Muscle layer of duodenum (tissue), 2 donors: ENCODE measurements at regions not wholly inside any gene's neighbourhood (a gene's known extent, or its start where the extent isn't known, plus 50 kb on each side); places are given as distances from the start of the nearest gene placed in this dataset.
"Not testable (repeated sequence)": the region's sequence is repeated elsewhere in the genome, so short reads cannot be mapped to it uniquely, and the experiment has no call there.

ENCODE experiments used
- H3K27ac ChIP-seq: one replicate; pipeline ENCODE4 v1.7.0; 2013; ENCODE audit warnings: mild to moderate bottlenecking, low read length
- H3K27me3 ChIP-seq: one replicate; pipeline ENCODE4 v1.7.0; 2013; ENCODE audit warnings: low read depth, mild to moderate bottlenecking, control low read depth, low read length
- H3K36me3 ChIP-seq, 2 donors: one replicate each; pipeline ENCODE4 v1.7.0; 2013; ENCODE audit warnings: low read length in 2 of 2, control low read depth in 1 of 2, mild to moderate bottlenecking in 1 of 2; ENCODE audit not compliant: insufficient read depth in 2 of 2, control insufficient read depth in 1 of 2
- H3K4me1 ChIP-seq, 2 donors: one replicate each; pipeline ENCODE4 v1.7.0; 2013; ENCODE audit warnings: low read length in 2 of 2, mild to moderate bottlenecking in 2 of 2, control low read depth in 1 of 2, moderate library complexity in 1 of 2; ENCODE audit not compliant: insufficient read depth in 2 of 2, control insufficient read depth in 1 of 2
- H3K4me3 ChIP-seq, 2 donors: one replicate each; pipeline ENCODE4 v1.7.0; 2013; ENCODE audit warnings: low read length in 2 of 2, low read depth in 1 of 2, mild to moderate bottlenecking in 1 of 2
- H3K9me3 ChIP-seq, 2 donors: one replicate each; pipeline ENCODE4 v1.7.0; 2013; ENCODE audit warnings: low read length in 2 of 2, control low read depth in 1 of 2, mild to moderate bottlenecking in 1 of 2; ENCODE audit not compliant: control insufficient read depth in 1 of 2
- donor health status: healthy.

DNA sequence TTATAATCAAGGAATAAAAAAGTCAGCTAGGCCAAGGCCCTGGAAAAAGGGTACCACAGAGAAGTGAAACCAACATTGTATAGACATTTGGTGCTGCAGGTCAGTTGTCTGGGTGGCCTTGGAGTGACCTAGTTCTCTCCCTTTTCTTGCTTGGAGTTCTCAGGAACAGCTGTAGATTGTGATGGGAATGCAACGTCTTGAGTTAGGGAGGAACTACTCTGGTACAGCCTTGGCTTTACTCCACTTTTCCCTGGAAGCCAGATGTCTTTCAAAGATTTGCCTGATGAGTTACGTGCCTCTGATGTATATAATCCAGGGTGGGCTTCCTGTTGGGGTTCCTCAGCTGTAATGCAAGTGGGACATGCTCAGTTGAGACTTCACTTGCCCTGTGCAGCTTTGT is 694.7 kb downstream of the HTR1B start:
- H3K4me1 ChIP-seq, result no peaks in the 10 kb centered on the region
- H3K9me3 ChIP-seq, result no peaks in the 10 kb centered on the region
- H3K27me3 ChIP-seq, result no peaks in the 10 kb centered on the region
- no peaks in the 10 kb centered on the region for H3K36me3 ChIP-seq
- no peak overlapping the region for H3K4me3 ChIP-seq
- H3K27ac ChIP-seq, result no peak overlapping the region

- Histone ChIP-seq H3K4me1 (no peaks in the 10 kb centered on the region), H3K27ac (no peak overlapping the region), H3K9me3 (no peaks in the 10 kb centered on the region), H3K27me3 (no peaks in the 10 kb centered on the region), H3K4me3 (no peak overlapping the region), H3K36me3 (no peaks in the 10 kb centered on the region)
These were observed 691.6 kb upstream of the IMPG1 start for GRCh38 chr6:76764057-76764456.

DNA sequence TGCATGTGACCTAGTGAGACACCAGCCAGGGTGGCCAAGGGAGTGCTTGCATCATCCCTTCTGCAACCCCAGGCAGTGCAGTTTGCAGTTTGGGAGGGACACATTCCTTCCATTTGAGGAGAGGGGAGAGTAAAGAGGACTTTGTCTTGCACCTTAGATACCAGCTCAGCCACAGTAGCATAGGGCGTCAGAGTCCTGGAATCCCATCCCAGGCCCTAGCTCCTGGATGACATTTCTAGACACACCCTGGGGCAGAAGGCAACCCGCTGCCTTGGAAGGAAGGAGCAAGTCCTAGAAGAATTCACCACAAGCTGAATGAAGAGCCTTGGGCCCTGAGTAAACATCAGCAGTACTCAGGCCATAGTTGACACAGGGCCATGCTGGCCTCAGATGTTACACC is 680.4 kb upstream of the IMPG1 start:
- H3K27me3 ChIP-seq, result no peaks in the 10 kb centered on the region
- H3K36me3 ChIP-seq, result no peaks in the 10 kb centered on the region
- H3K9me3 ChIP-seq, result peaks cover 0 to 5% of the 10 kb centered on the region in 2 donors
- H3K27ac ChIP-seq, result no peak overlapping the region
- no peak overlapping the region for H3K4me3 ChIP-seq
- H3K4me1 ChIP-seq, result no peaks in the 10 kb centered on the region

DNA sequence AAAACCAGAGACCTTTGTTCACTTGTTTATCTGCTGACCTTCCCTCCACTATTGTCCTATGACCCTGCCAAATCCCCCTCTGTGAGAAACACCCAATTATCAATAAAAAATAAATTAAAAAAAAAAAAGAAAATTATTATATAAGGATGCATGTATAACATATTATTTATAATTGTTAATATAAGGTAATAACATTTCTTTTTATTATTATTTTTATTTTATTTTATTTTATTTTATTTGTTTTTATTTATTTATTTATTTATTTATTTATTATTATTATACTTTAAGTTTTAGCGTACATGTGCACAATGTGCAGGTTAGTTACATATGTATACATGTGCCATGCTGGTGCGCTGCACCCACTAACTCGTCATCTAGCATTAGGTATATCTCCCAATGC is 672.9 kb upstream of the IMPG1 start:
- not testable (repeated sequence) for H3K36me3 ChIP-seq, H3K4me1 ChIP-seq, H3K27me3 ChIP-seq, H3K4me3 ChIP-seq, H3K27ac ChIP-seq, H3K9me3 ChIP-seq

- H3K27ac ChIP-seq, H3K9me3 ChIP-seq, H3K36me3 ChIP-seq, H3K27me3 ChIP-seq, H3K4me1 ChIP-seq, H3K4me3 ChIP-seq: not testable (repeated sequence)
These were observed 671.8 kb upstream of the IMPG1 start for GRCh38 chr6:76744151-76744720.

- Histone ChIP-seq H3K36me3 (no peaks in the 10 kb centered on the region), H3K4me3 (no peak overlapping the region), H3K27me3 (no peaks in the 10 kb centered on the region), H3K4me1 (no peaks in the 10 kb centered on the region), H3K9me3 (peaks cover 0 to 3% of the 10 kb centered on the region in 2 donors), H3K27ac (no peak overlapping the region)
These were observed 670.5 kb upstream of the IMPG1 start for GRCh38 chr6:76742919-76743318.

GRCh38 chr6:76719449-76719848 is 647.0 kb upstream of the IMPG1 start:
- no peak overlapping the region for H3K4me3 ChIP-seq
- H3K36me3 ChIP-seq, result no peaks in the 10 kb centered on the region
- no peak overlapping the region for H3K27ac ChIP-seq

GRCh38 chr6:76708641-76709331 is 636.3 kb upstream of the IMPG1 start:
- Histone ChIP-seq H3K27ac (no peak overlapping the region), H3K36me3 (no peaks in the 10 kb centered on the region), H3K4me1 (no peaks in the 10 kb centered on the region), H3K4me3 (no peak overlapping the region), H3K27me3 (no peaks in the 10 kb centered on the region), H3K9me3 (no peaks in the 10 kb centered on the region)

More at GRCh38 chr6:76719449-76719848, 647.0 kb upstream of the IMPG1 start:
- Histone ChIP-seq H3K4me1 (no peaks in the 10 kb centered on the region), H3K9me3 (no peaks in the 10 kb centered on the region), H3K27me3 (no peaks in the 10 kb centered on the region)

DNA sequence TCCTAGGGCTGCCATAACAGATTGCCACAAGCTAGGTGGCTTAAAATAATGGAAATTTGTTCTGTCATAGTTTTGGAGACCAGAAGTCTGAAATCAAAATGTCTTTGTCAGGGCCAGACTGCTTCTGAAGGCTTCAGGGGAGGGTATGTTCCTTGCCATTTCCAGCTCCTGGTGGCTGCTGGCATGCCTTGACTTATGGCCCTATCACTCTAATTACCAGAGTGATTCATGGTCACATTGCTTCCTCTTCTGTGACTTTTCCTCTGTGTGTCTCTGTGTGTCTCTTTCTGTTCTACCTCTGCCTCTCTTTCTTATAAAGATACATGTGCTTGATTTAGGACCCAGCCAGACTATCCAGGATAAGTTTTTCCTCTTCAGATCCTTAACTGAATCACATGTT is 635.2 kb upstream of the IMPG1 start:
- H3K9me3 ChIP-seq, result no peaks in the 10 kb centered on the region
- H3K4me3 ChIP-seq, result no peak overlapping the region
- H3K27me3 ChIP-seq, result no peaks in the 10 kb centered on the region
- H3K36me3 ChIP-seq, result no peaks in the 10 kb centered on the region
- no peaks in the 10 kb centered on the region for H3K4me1 ChIP-seq
- H3K27ac ChIP-seq, result no peak overlapping the region

- no peaks in the 10 kb centered on the region for H3K9me3 ChIP-seq
- H3K4me3 ChIP-seq, result no peak overlapping the region
- H3K27ac ChIP-seq, result no peak overlapping the region
- no peaks in the 10 kb centered on the region for H3K36me3 ChIP-seq
- H3K4me1 ChIP-seq, result no peaks in the 10 kb centered on the region
- H3K27me3 ChIP-seq, result no peaks in the 10 kb centered on the region
These were observed 634.2 kb upstream of the IMPG1 start for GRCh38 chr6:76706631-76707030.

DNA sequence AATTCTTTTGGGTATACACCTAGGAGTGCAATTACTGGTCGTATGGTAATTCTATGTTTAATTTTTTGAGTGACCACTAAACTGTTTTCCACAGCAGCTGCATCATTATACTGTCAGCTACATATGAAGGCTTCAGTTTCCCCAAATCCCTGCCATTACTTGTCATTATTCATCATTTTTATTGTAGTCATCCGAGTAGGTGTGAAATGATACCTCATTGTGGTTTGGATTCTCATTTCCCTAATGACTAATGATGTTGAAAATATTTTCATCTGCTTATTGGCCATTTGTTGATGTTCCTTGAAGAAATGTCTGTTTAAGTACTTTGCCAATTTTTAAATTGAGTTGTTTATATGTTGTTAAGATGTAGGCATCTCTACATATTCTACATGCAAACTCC is 633.6 kb upstream of the IMPG1 start:
- H3K4me3 ChIP-seq, result no peak overlapping the region
- H3K27ac ChIP-seq, result no peak overlapping the region
- H3K4me1 ChIP-seq, result no peaks in the 10 kb centered on the region
- H3K9me3 ChIP-seq, result no peaks in the 10 kb centered on the region
- H3K27me3 ChIP-seq, result no peaks in the 10 kb centered on the region
- H3K36me3 ChIP-seq, result no peaks in the 10 kb centered on the region

DNA sequence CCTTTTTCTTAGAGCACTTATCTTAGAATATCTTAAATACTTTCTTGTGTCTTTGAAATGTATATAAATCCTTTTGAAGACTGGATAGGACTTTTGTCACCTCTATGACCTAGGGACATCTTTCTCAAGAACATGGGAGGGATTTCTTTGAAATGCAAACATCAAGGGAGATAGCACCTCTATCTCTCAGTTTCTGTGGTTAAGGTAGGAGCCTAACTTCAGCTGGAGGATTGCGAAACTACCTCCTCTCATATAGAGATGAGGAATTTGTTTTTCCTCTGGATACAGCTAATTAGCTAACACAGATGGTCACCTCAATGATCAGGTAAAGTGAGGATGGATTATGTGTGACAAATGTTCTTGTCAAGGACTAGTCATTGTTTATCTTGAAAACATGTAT is 631.3 kb upstream of the IMPG1 start:
- no peaks in the 10 kb centered on the region for H3K36me3 ChIP-seq
- no peaks in the 10 kb centered on the region for H3K4me1 ChIP-seq
- H3K27me3 ChIP-seq, result no peaks in the 10 kb centered on the region
- H3K27ac ChIP-seq, result no peak overlapping the region
- no peak overlapping the region for H3K4me3 ChIP-seq
- H3K9me3 ChIP-seq, result no peaks in the 10 kb centered on the region
